ENCODE measurements at regions not wholly inside any gene's neighbourhood (a gene's known extent, or its start where the extent isn't known, plus 50 kb on each side); places are given as distances from the start of the nearest gene placed in this dataset.
A peak's percentile ranks its signal among the peaks of the same experiment; 100 is the strongest.

GRCh38 chr2:523698-524270 is 153.4 kb downstream of the TMEM18 start:
- no peak for ATAC-seq
- DNase-seq (ENCODE audit: missing footprints) = no peak
- intact Hi-C loops (cut with DNase I) = no loop called here

- intact Hi-C loops (cut with DNase I) = no loop called here
- DNase-seq (ENCODE audit: missing footprints) (no peak), ATAC-seq (no peak)
These were observed 154.4 kb downstream of the TMEM18 start for GRCh38 chr2:522776-523175.

GRCh38 chr2:521853-522530 is 155.2 kb downstream of the TMEM18 start:
- DNase-seq (ENCODE audit: missing footprints) (no peak), ATAC-seq (no peak)
- intact Hi-C loops (cut with DNase I) = no loop called here

GRCh38 chr2:520663-521340 is 156.4 kb downstream of the TMEM18 start:
- ATAC-seq (no peak), DNase-seq (ENCODE audit: missing footprints) (no peak)
- intact Hi-C loops (cut with DNase I) = no loop called here

- DNase-seq (ENCODE audit: missing footprints) (no peak), ATAC-seq (no peak)
- intact Hi-C loops (cut with DNase I) = no loop called here
These were observed 160.3 kb downstream of the TMEM18 start for GRCh38 chr2:516944-517343.

GRCh38 chr2:516131-516530 is 161.1 kb downstream of the TMEM18 start:
- intact Hi-C loops (cut with DNase I) = no loop called here
- ATAC-seq (no peak), DNase-seq (ENCODE audit: missing footprints) (no peak)

- intact Hi-C loops (cut with DNase I) = no loop called here
- DNase-seq (ENCODE audit: missing footprints) (no peak), ATAC-seq (no peak)
These were observed 161.6 kb downstream of the TMEM18 start for GRCh38 chr2:515441-516127.

- ATAC-seq (no peak), DNase-seq (ENCODE audit: missing footprints) (no peak)
- intact Hi-C loops (cut with DNase I) = no loop called here
These were observed 163.1 kb downstream of the TMEM18 start for GRCh38 chr2:513981-514706.

- ATAC-seq (no peak), DNase-seq (ENCODE audit: missing footprints) (no peak)
- intact Hi-C loops (cut with DNase I) = no loop called here
These were observed 166.4 kb downstream of the TMEM18 start for GRCh38 chr2:510839-511238.

- no peak for DNase-seq (ENCODE audit: missing footprints)
- intact Hi-C loops (cut with DNase I) = no loop called here
- no peak for ATAC-seq
These were observed 167.3 kb downstream of the TMEM18 start for GRCh38 chr2:509888-510287.

GRCh38 chr2:508121-508520 is 169.1 kb downstream of the TMEM18 start:
- intact Hi-C loops (cut with DNase I) = no loop called here
- no peak for DNase-seq (ENCODE audit: missing footprints)
- ATAC-seq = no peak

GRCh38 chr2:506866-507265 is 170.3 kb downstream of the TMEM18 start:
- DNase-seq (ENCODE audit: missing footprints) (no peak), ATAC-seq (no peak)
- intact Hi-C loops (cut with DNase I) = no loop called here

GRCh38 chr2:506451-506850 is 170.8 kb downstream of the TMEM18 start:
- intact Hi-C loops (cut with DNase I) = no loop called here
- DNase-seq (ENCODE audit: missing footprints) (no peak), ATAC-seq (no peak)

GRCh38 chr2:505941-506340 is 171.3 kb downstream of the TMEM18 start:
- DNase-seq (ENCODE audit: missing footprints) = no peak
- intact Hi-C loops (cut with DNase I) = no loop called here
- ATAC-seq = no peak

GRCh38 chr2:503288-503999 is 173.8 kb downstream of the TMEM18 start:
- intact Hi-C loops (cut with DNase I) = no loop called here
- DNase-seq (ENCODE audit: missing footprints) = peak; percentile 57
- no peak for ATAC-seq

GRCh38 chr2:502831-503230 is 174.4 kb downstream of the TMEM18 start:
- DNase-seq (ENCODE audit: missing footprints) (peak; percentile 60), ATAC-seq (no peak)
- intact Hi-C loops (cut with DNase I) = no loop called here

GRCh38 chr2:501667-502066 is 175.5 kb downstream of the TMEM18 start:
- no peak for ATAC-seq
- intact Hi-C loops (cut with DNase I) = no loop called here
- no peak for DNase-seq (ENCODE audit: missing footprints)

GRCh38 chr2:501130-501529 is 176.1 kb downstream of the TMEM18 start:
- DNase-seq (ENCODE audit: missing footprints) (no peak), ATAC-seq (no peak)
- intact Hi-C loops (cut with DNase I) = no loop called here

- no peak for DNase-seq (ENCODE audit: missing footprints)
- intact Hi-C loops (cut with DNase I) = no loop called here
- ATAC-seq = no peak
These were observed 177.5 kb downstream of the TMEM18 start for GRCh38 chr2:499726-500125.
